HG03025 (cell line): ENCODE measurements at regions not wholly inside any gene's neighbourhood (a gene's known extent, or its start where the extent isn't known, plus 50 kb on each side); places are given as distances from the start of the nearest gene placed in this dataset.
"Not testable (repeated sequence)": the region's sequence is repeated elsewhere in the genome, so short reads cannot be mapped to it uniquely, and the experiment has no call there.

ENCODE experiments used
- ATAC-seq: cut with Tn5 transposase; IDR thresholded peaks from one replicate; pipeline ENCODE4 v1.9.1; 2021; ENCODE audit warnings: mild to moderate bottlenecking, moderate library complexity; ENCODE audit not compliant: unreplicated experiment, low FRiP score

- ATAC-seq = no peak
These were observed 345.3 kb downstream of the NR2F1-AS1 start for GRCh38 chr5:93235761-93236160.

- no peak for ATAC-seq
These were observed 354.8 kb downstream of the NR2F1-AS1 start for GRCh38 chr5:93226202-93226735.

GRCh38 chr5:93225748-93226147 lies 355.3 kb downstream of the NR2F1-AS1 start:
- ATAC-seq = no peak

GRCh38 chr5:93224624-93225023 lies 356.4 kb downstream of the NR2F1-AS1 start:
- no peak for ATAC-seq

- ATAC-seq = no peak
These were observed 359.2 kb downstream of the NR2F1-AS1 start for GRCh38 chr5:93221773-93222172.

- no peak for ATAC-seq
These were observed 360.6 kb downstream of the NR2F1-AS1 start for GRCh38 chr5:93220431-93220830.

GRCh38 chr5:93219641-93220145 lies 361.3 kb downstream of the NR2F1-AS1 start:
- no peak for ATAC-seq

- not testable (repeated sequence) for ATAC-seq
These were observed 367.8 kb downstream of the NR2F1-AS1 start for GRCh38 chr5:93213111-93213794.

- no peak for ATAC-seq
These were observed 371.5 kb downstream of the NR2F1-AS1 start for GRCh38 chr5:93209476-93209875.

GRCh38 chr5:93208141-93208751 lies 372.8 kb downstream of the NR2F1-AS1 start:
- ATAC-seq = no peak

- no peak for ATAC-seq
These were observed 374.8 kb downstream of the NR2F1-AS1 start for GRCh38 chr5:93206203-93206602.

- no peak for ATAC-seq
These were observed 380.0 kb downstream of the NR2F1-AS1 start for GRCh38 chr5:93201061-93201460.

GRCh38 chr5:93196986-93197385 lies 384.0 kb downstream of the NR2F1-AS1 start:
- no peak for ATAC-seq

GRCh38 chr5:93193431-93194347 lies 387.3 kb downstream of the NR2F1-AS1 start:
- no peak for ATAC-seq

GRCh38 chr5:93192683-93193082 lies 388.3 kb downstream of the NR2F1-AS1 start:
- no peak for ATAC-seq

GRCh38 chr5:93192087-93192486 lies 388.9 kb downstream of the NR2F1-AS1 start:
- ATAC-seq = no peak

- ATAC-seq = no peak
These were observed 389.8 kb downstream of the NR2F1-AS1 start for GRCh38 chr5:93191035-93191817.

GRCh38 chr5:93189707-93190120 lies 391.3 kb downstream of the NR2F1-AS1 start:
- ATAC-seq = no peak

GRCh38 chr5:93188876-93189485 lies 392.0 kb downstream of the NR2F1-AS1 start:
- ATAC-seq = no peak
